ENCODE measurements at regions not wholly inside any gene's neighbourhood (a gene's known extent, or its start where the extent isn't known, plus 50 kb on each side); places are given as distances from the start of the nearest gene placed in this dataset.

- no peak for TF ChIP-seq CTCF (IDR thresholded peaks at IDR 0.05; ENCODE audit: extremely low read depth, insufficient read depth, missing control alignments)
These were observed 142.8 kb upstream of the IQSEC1 start for GRCh38 chr3:13215940-13216546.

GRCh38 chr3:13214847-13215472 is 141.7 kb upstream of the IQSEC1 start:
- in situ Hi-C loops (cut with MboI; ENCODE audit: low pct_unique_long_range_greater_than_20kb, low sequenced_read_pairs, unreplicated experiment): no loop called here
- no peak for TF ChIP-seq CTCF (IDR thresholded peaks at IDR 0.05; ENCODE audit: extremely low read depth, insufficient read depth, missing control alignments)
- no peak for DNase-seq (ENCODE audit: low spot score)

More at GRCh38 chr3:13215940-13216546, 142.8 kb upstream of the IQSEC1 start:
- in situ Hi-C loops (cut with MboI; ENCODE audit: low pct_unique_long_range_greater_than_20kb, low sequenced_read_pairs, unreplicated experiment): no loop called here
- DNase-seq (ENCODE audit: low spot score): no peak

- no peak for DNase-seq (ENCODE audit: low spot score)
- in situ Hi-C loops (cut with MboI; ENCODE audit: low pct_unique_long_range_greater_than_20kb, low sequenced_read_pairs, unreplicated experiment): no loop called here
- TF ChIP-seq CTCF (IDR thresholded peaks at IDR 0.05; ENCODE audit: extremely low read depth, insufficient read depth, missing control alignments): no peak
These were observed 140.9 kb upstream of the IQSEC1 start for GRCh38 chr3:13213911-13214846.

GRCh38 chr3:13213490-13213889 is 140.3 kb upstream of the IQSEC1 start:
- in situ Hi-C loops (cut with MboI; ENCODE audit: low pct_unique_long_range_greater_than_20kb, low sequenced_read_pairs, unreplicated experiment): no loop called here
- DNase-seq (ENCODE audit: low spot score): no peak
- no peak for TF ChIP-seq CTCF (IDR thresholded peaks at IDR 0.05; ENCODE audit: extremely low read depth, insufficient read depth, missing control alignments)

- no peak for TF ChIP-seq CTCF (IDR thresholded peaks at IDR 0.05; ENCODE audit: extremely low read depth, insufficient read depth, missing control alignments)
- in situ Hi-C loops (cut with MboI; ENCODE audit: low pct_unique_long_range_greater_than_20kb, low sequenced_read_pairs, unreplicated experiment): no loop called here
- no peak for DNase-seq (ENCODE audit: low spot score)
These were observed 138.5 kb upstream of the IQSEC1 start for GRCh38 chr3:13211605-13212210.
